Ovary (tissue), 7 donors: ENCODE measurements at regions not wholly inside any gene's neighbourhood (a gene's known extent, or its start where the extent isn't known, plus 50 kb on each side); places are given as distances from the start of the nearest gene placed in this dataset.
A peak's percentile ranks its signal among the peaks of the same experiment; 100 is the strongest.

ENCODE experiments used
- DNase-seq, 5 donors: peaks; one replicate each; pipeline ENCODE4 v3.0.0-alpha.2; 2019 to 2020
- H3K27ac ChIP-seq, 2 donors: fragments of 200-600 bp; one replicate each; pipeline versions ENCODE4 v1.5.1 to v1.8.0; 2019 to 2022
- H3K27me3 ChIP-seq: fragments of 200-600 bp; one replicate; pipeline ENCODE4 v1.8.0; 2022
- H3K36me3 ChIP-seq: fragments of 200-600 bp; sonication (generic); one replicate; pipeline ENCODE4 v1.5.1; 2019
- H3K4me1 ChIP-seq: one replicate; pipeline ENCODE4 v1.8.1; 2013; ENCODE audit warnings: mild to moderate bottlenecking, moderate library complexity; ENCODE audit not compliant: insufficient read depth
- H3K4me3 ChIP-seq: fragments of 200-600 bp; sonication (generic); one replicate; pipeline ENCODE4 v1.5.1; 2017
- H3K9me3 ChIP-seq, 2 donors: fragments of 200-600 bp in 1 of 2; sonication (generic) in 1 of 2; one replicate each; pipeline versions ENCODE4 v1.5.1 to v1.8.1; 2013 to 2019; ENCODE audit warnings: mild to moderate bottlenecking in 1 of 2, moderate library complexity in 1 of 2
- CTCF ChIP-seq, 3 donors: fragments of 450-650 bp in 2 of 3; fragments of 200-600 bp in 1 of 3; IDR thresholded peaks; one replicate each; pipeline versions ENCODE4 v1.5.1 to v1.8.0; 2016 to 2022; ENCODE audit warnings: antibody characterized with exemption in 3 of 3, mild to moderate bottlenecking in 1 of 3
- EP300 ChIP-seq: sonication (generic); formaldehyde crosslinking; IDR thresholded peaks from one replicate; pipeline ENCODE4 v1.6.1; 2017; ENCODE audit warnings: antibody characterized with exemption
- POLR2A ChIP-seq: fragments of 450-650 bp; IDR thresholded peaks from one replicate; pipeline ENCODE4 v1.6.1; 2017; ENCODE audit warnings: antibody characterized with exemption, mild to moderate bottlenecking, moderate library complexity
- WGBS, 3 donors: extraction: QIAGEN DNeasy Blood & Tissue Kit in 1 of 3; methylation state at CpG; one replicate each; pipeline versions ENCODE4 v1.1.5 to v1.1.7; 2013 to 2017; 5-methylcytosine and 5-hydroxymethylcytosine counted together
- intact Hi-C, 4 donors: fragments of 100-400 bp; cut with DNase I; formaldehyde crosslinking; loops; one replicate each; pipeline versions ENCODE4 v1.11.0 to v1.15.1; 2022 to 2023
- donor health status: DM: no; HTN: no; CAD: no; lungs with moderate emphysema.
- donor health status: DM: no; HTN: no; CAD: no.
- donor health status: Bipolar disorder and iron deficiency.
- donor health status: DM: no; HTN: no; CAD: no.
- donor health status: DM: yes; HTN: yes; CAD: no.

DNA sequence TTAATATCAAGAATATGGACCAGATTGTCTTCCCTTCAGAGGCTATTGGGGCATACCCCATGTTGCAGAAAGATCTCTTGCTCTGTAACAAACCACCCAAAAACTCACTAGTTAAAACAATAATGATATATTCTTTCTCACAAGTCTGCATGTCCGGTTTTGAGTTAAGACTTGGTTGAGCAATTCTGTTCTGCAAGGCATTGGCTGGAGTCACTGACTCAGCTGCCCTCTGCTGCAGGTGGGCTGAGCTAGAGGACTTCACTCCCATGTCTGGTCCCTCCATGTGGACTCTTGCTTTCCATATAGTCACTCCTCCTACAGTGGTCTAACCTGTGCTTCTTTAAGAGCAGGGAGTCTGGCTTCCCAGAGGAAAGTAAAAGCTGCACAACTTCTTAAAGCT lies 73.4 kb downstream of the ESM1 start:
- intact Hi-C loops = no loop called here
- Histone ChIP-seq H3K27ac (no peak overlapping the region), H3K4me1 (no peaks in the 10 kb centered on the region), H3K27me3 (no peaks in the 10 kb centered on the region), H3K36me3 (no peaks in the 10 kb centered on the region), H3K9me3 (no peaks in the 10 kb centered on the region), H3K4me3 (no peak overlapping the region)
- WGBS, 3 donors = 79 to 93% (median 86%) methylated on average over 1 of the region's 1 CpG
- no peak for TF ChIP-seq POLR2A
- TF ChIP-seq EP300 = no peak
- DNase-seq = no peak

DNA sequence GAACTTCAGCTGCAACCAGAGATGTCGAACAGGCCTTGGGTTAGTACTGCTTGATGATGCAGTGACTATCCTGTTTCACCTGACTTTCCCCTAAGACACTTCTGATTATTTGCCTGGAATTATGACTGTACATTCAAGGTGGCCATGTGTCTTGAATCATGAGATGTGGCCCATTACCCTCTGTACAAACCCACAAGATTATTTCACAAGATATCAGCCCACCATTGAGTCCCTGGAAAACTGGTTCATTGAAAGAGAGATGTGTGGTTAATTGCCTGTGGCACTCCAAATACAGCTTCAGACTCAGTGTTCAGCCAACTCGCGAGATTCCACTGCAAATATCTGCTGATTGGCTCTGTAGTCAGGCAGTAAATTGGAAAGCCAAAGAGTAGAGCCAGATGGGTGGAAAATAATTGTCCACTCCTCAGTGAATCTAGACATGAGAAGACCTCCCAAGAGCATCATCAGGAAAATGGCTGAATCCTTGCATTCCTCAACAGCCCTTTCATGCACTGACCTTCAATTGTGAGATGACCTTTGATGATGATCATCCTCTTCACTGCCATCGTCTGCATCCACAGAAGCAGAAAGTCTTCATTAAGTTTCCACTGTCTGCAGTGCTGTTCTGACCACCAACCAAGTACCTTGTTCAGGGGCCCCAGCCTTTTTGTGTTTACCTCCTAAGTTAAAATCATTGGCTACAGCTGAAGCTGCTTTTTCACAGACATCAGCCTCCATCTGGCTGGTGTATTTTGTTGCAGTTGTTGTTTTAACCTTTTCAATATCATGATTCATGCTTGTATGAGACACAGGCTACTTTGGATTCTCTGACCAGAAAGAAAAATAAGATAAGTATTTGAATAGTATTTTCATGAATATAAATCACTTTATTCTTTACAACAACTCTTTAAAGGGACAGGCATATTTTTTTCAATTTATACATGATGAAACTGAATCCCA lies 75.2 kb downstream of the ESM1 start:
- Histone ChIP-seq H3K4me1 (no peaks in the 10 kb centered on the region), H3K27me3 (no peaks in the 10 kb centered on the region), H3K4me3 (no peak overlapping the region), H3K36me3 (no peaks in the 10 kb centered on the region), H3K27ac (no peak overlapping the region), H3K9me3 (no peaks in the 10 kb centered on the region)
- intact Hi-C loops = loop anchor here in 2 of 4 donors (10.0 kb wide), 2 partner anchors 225 to 235 kb away; no protein-coding TSS in a partner anchor
- no peak for DNase-seq
- WGBS, 3 donors = 49 to 73% (median 65%) methylated on average over 4 of the region's 4 CpGs
- TF ChIP-seq POLR2A = no peak
- TF ChIP-seq EP300 = no peak
- TF ChIP-seq CTCF (IDR thresholded peaks at IDR 0.05) = no peak

DNA sequence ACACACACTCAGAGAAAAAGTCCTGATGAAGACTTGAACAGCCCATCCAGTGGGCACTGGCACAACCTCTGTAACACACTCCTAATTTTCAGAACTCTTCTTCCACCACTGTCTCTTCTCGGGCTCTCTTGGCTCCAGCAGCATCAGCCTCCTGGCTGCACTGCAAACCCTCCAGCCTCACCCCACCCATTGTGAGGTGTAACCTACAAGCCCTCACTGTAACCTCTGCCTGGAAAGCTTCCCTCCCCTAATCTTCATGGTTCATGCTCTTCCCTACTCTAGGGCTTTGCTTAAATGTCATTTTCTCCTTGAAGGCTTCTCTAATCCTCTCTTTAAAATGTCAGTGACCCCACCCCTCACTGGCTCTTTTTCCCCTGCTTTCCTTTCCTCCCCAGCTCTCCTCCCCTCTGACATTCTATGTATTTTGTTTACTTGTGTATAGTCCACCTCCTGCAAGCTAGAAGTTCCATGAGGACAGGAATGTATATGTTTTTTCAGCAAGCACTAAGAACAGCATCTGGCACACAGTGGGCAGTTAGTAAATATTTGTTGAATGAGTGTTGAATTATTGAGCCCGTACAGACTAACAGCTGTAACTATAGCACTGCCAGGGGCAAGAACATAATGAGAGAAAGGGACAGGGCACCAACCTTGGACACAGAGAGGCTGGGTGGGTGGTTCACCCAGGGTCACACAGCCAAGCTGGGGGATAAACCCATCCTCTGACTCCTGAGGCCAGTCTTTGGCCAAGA lies 76.4 kb downstream of the ESM1 start:
- no peaks in the 10 kb centered on the region for H3K27me3 ChIP-seq
- no peak overlapping the region for H3K27ac ChIP-seq
- H3K4me1 ChIP-seq = no peaks in the 10 kb centered on the region
- no peaks in the 10 kb centered on the region for H3K9me3 ChIP-seq
- H3K4me3 ChIP-seq = no peak overlapping the region
- TF ChIP-seq CTCF (IDR thresholded peaks at IDR 0.05) (no peak), EP300 (no peak), POLR2A (no peak)
- no peaks in the 10 kb centered on the region for H3K36me3 ChIP-seq
- 37 to 64% (median 60%) methylated on average over 2 of the region's 2 CpGs for WGBS, 3 donors
- DNase-seq = no peak
- intact Hi-C loops = loop anchor here in 2 of 4 donors (10.0 kb wide), 2 partner anchors 226 to 236 kb away; no protein-coding TSS in a partner anchor

DNA sequence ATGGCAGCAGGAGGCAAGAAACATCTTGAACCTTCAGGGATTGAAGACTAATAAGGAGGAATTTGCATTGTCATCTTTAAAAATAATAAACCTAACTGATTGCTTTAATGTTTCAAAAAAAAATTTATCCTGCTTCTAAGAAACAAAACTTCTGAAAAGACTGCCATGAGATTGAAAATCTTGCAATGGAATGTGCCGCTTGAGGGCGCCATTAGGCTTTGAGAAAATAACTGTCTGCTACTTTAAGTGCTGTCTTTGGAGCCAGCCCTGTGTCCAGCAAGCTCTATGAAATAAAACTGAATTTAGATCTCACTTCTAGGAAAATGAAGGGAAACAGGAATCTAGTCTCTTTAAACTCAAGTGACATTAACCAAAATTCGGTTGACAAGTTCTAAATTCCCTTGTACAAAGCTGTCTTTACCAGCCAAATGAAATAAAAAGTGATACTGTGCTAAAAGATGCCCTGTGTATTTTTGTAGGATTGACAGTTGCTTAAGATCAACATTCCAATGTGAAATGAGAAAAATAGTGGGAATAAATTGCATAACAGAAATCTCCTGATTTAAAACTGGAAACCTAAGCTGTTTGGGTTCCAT lies 79.4 kb downstream of the ESM1 start:
- no peak overlapping the region for H3K4me3 ChIP-seq
- peak; percentile 21 to 69 (median 41) for DNase-seq
- no peaks in the 10 kb centered on the region for H3K27me3 ChIP-seq
- intact Hi-C loops = loop anchor here in 2 of 4 donors (10.0 kb wide), 2 partner anchors 229 to 239 kb away; no protein-coding TSS in a partner anchor
- no peak overlapping the region for H3K27ac ChIP-seq
- TF ChIP-seq CTCF (IDR thresholded peaks at IDR 0.05) = peak in 1 of 3 donors; percentile 22
- no peak for TF ChIP-seq EP300
- TF ChIP-seq POLR2A = no peak
- H3K36me3 ChIP-seq = no peaks in the 10 kb centered on the region
- H3K9me3 ChIP-seq = no peaks in the 10 kb centered on the region
- H3K4me1 ChIP-seq = peaks cover 3% of the 10 kb centered on the region
- 3 to 11% (median 7%) methylated on average over 3 of the region's 3 CpGs for WGBS, 3 donors
